GM19468 (cell line): ENCODE measurements at regions not wholly inside any gene's neighbourhood (a gene's known extent, or its start where the extent isn't known, plus 50 kb on each side); places are given as distances from the start of the nearest gene placed in this dataset.

ENCODE experiments used
- ATAC-seq: cut with Tn5 transposase; IDR thresholded peaks from one replicate; pipeline ENCODE4 v1.9.1; 2021; ENCODE audit warnings: mild to moderate bottlenecking, moderate library complexity, moderate number of reproducible peaks; ENCODE audit not compliant: unreplicated experiment; ENCODE audit errors: extremely low read depth

GRCh38 chr9:79976257-79977073 is 404.7 kb downstream of the TLE4 start:
- ATAC-seq: no peak

- no peak for ATAC-seq
Measured at GRCh38 chr9:79975621-79976256, 404.0 kb downstream of the TLE4 start.

- no peak for ATAC-seq
Measured at GRCh38 chr9:79974806-79975422, 403.1 kb downstream of the TLE4 start.

- ATAC-seq: no peak
Measured at GRCh38 chr9:79973627-79974026, 401.9 kb downstream of the TLE4 start.

GRCh38 chr9:79970146-79970425 is 398.3 kb downstream of the TLE4 start:
- ATAC-seq: no peak

- no peak for ATAC-seq
Measured at GRCh38 chr9:79969393-79970145, 397.8 kb downstream of the TLE4 start.

GRCh38 chr9:79968533-79968932 is 396.8 kb downstream of the TLE4 start:
- no peak for ATAC-seq

GRCh38 chr9:79962836-79963235 is 391.1 kb downstream of the TLE4 start:
- ATAC-seq: no peak

GRCh38 chr9:79962150-79962549 is 390.4 kb downstream of the TLE4 start:
- no peak for ATAC-seq

- no peak for ATAC-seq
Measured at GRCh38 chr9:79955300-79955699, 383.5 kb downstream of the TLE4 start.

GRCh38 chr9:79953908-79954307 is 382.1 kb downstream of the TLE4 start:
- ATAC-seq: no peak

- ATAC-seq: no peak
Measured at GRCh38 chr9:79952401-79952800, 380.6 kb downstream of the TLE4 start.

GRCh38 chr9:79946712-79947111 is 374.9 kb downstream of the TLE4 start:
- ATAC-seq: no peak

GRCh38 chr9:79945495-79945894 is 373.7 kb downstream of the TLE4 start:
- no peak for ATAC-seq

- ATAC-seq: no peak
Measured at GRCh38 chr9:79945016-79945415, 373.3 kb downstream of the TLE4 start.

- no peak for ATAC-seq
Measured at GRCh38 chr9:79940919-79941318, 369.2 kb downstream of the TLE4 start.

- ATAC-seq: no peak
Measured at GRCh38 chr9:79939819-79940218, 368.1 kb downstream of the TLE4 start.

- ATAC-seq: no peak
Measured at GRCh38 chr9:79936336-79936735, 364.6 kb downstream of the TLE4 start.

- no peak for ATAC-seq
Measured at GRCh38 chr9:79929285-79929684, 357.5 kb downstream of the TLE4 start.

- no peak for ATAC-seq
Measured at GRCh38 chr9:79928661-79929223, 357.0 kb downstream of the TLE4 start.

- ATAC-seq: no peak
Measured at GRCh38 chr9:79925326-79925725, 353.6 kb downstream of the TLE4 start.
